ENCODE measurements at regions not wholly inside any gene's neighbourhood (a gene's known extent, or its start where the extent isn't known, plus 50 kb on each side); places are given as distances from the start of the nearest gene placed in this dataset.

- DNase-seq = no peak
These were observed 261.7 kb upstream of the SLC39A10 start for GRCh38 chr2:195395362-195395761.

GRCh38 chr2:195392446-195393336, 264.3 kb upstream of the SLC39A10 start:
- no peak for DNase-seq

GRCh38 chr2:195390686-195391321, 266.2 kb upstream of the SLC39A10 start:
- DNase-seq = no peak

GRCh38 chr2:195388028-195388427, 269.0 kb upstream of the SLC39A10 start:
- DNase-seq = no peak

GRCh38 chr2:195382186-195382585, 274.8 kb upstream of the SLC39A10 start:
- no peak for DNase-seq

- DNase-seq = no peak
These were observed 286.7 kb upstream of the SLC39A10 start for GRCh38 chr2:195370167-195370943.

- no peak for DNase-seq
These were observed 287.8 kb upstream of the SLC39A10 start for GRCh38 chr2:195369218-195369587.

- DNase-seq = no peak
These were observed 288.5 kb upstream of the SLC39A10 start for GRCh38 chr2:195368249-195369217.

GRCh38 chr2:195367809-195368208, 289.2 kb upstream of the SLC39A10 start:
- no peak for DNase-seq

- DNase-seq = no peak
These were observed 292.7 kb upstream of the SLC39A10 start for GRCh38 chr2:195364015-195364965.

GRCh38 chr2:195363496-195363895, 293.5 kb upstream of the SLC39A10 start:
- DNase-seq = no peak

- no peak for DNase-seq
These were observed 296.8 kb upstream of the SLC39A10 start for GRCh38 chr2:195360242-195360641.

- DNase-seq = no peak
These were observed 297.8 kb upstream of the SLC39A10 start for GRCh38 chr2:195359043-195359735.

- DNase-seq = no peak
These were observed 300.0 kb upstream of the SLC39A10 start for GRCh38 chr2:195356920-195357440.

GRCh38 chr2:195356026-195356425, 301.0 kb upstream of the SLC39A10 start:
- no peak for DNase-seq

GRCh38 chr2:195352581-195352980, 304.4 kb upstream of the SLC39A10 start:
- no peak for DNase-seq

GRCh38 chr2:195343942-195344530, 313.0 kb upstream of the SLC39A10 start:
- no peak for DNase-seq

- no peak for DNase-seq
These were observed 313.5 kb upstream of the SLC39A10 start for GRCh38 chr2:195343540-195343939.

GRCh38 chr2:195342061-195342460, 315.0 kb upstream of the SLC39A10 start:
- no peak for DNase-seq

- no peak for DNase-seq
These were observed 318.2 kb upstream of the SLC39A10 start for GRCh38 chr2:195338856-195339255.
